H9 (cell line): ENCODE measurements at regions not wholly inside any gene's neighbourhood (a gene's known extent, or its start where the extent isn't known, plus 50 kb on each side); places are given as distances from the start of the nearest gene placed in this dataset.

Experiments
- DNase-seq: peaks from one replicate; pipeline ENCODE4 v3.0.0-alpha.2; 2017
- H2AFZ ChIP-seq: one replicate; pipeline ENCODE4 v1.6.1; 2013; ENCODE audit warnings: mild to moderate bottlenecking, low read length, control low read depth, moderate library complexity
- H2AK5ac ChIP-seq: 2 replicates; pipeline ENCODE4 v1.6.1; 2013; ENCODE audit warnings: low read length, control low read depth, mixed read lengths; ENCODE audit not compliant: insufficient read length
- H2BK120ac ChIP-seq: one replicate; pipeline ENCODE4 v1.6.1; 2013; ENCODE audit warnings: low read depth, mild to moderate bottlenecking, low read length, control low read depth, inconsistent platforms; ENCODE audit not compliant: poor library complexity, severe bottlenecking
- H2BK12ac ChIP-seq: 2 replicates; pipeline ENCODE4 v1.6.1; 2013; ENCODE audit warnings: low read length, control low read depth, mixed read lengths, low read depth; ENCODE audit not compliant: insufficient read length
- H2BK15ac ChIP-seq: 2 replicates; pipeline ENCODE4 v1.6.1; 2013; ENCODE audit warnings: low read depth, low read length, control low read depth
- H2BK20ac ChIP-seq: one replicate; pipeline ENCODE4 v1.6.1; 2013; ENCODE audit warnings: low read depth, mild to moderate bottlenecking, low read length, control low read depth, inconsistent platforms; ENCODE audit not compliant: poor library complexity, severe bottlenecking
- H2BK5ac ChIP-seq: 2 replicates; pipeline ENCODE4 v1.6.1; 2013; ENCODE audit warnings: low read length, control low read depth, mixed read lengths; ENCODE audit not compliant: insufficient read length
- H3K14ac ChIP-seq: 2 replicates; pipeline ENCODE4 v1.6.1; 2013; ENCODE audit warnings: low read length, control low read depth; ENCODE audit not compliant: insufficient read depth
- H3K18ac ChIP-seq: 2 replicates; pipeline ENCODE4 v1.6.1; 2013; ENCODE audit warnings: low read depth, mild to moderate bottlenecking, mixed read lengths, low read length, control low read depth; ENCODE audit not compliant: insufficient read length
- H3K23ac ChIP-seq: 2 replicates; pipeline ENCODE4 v1.6.1; 2013; ENCODE audit warnings: low read length, control low read depth, mixed read lengths, low read depth; ENCODE audit not compliant: insufficient read length
- H3K23me2 ChIP-seq: 2 replicates; pipeline ENCODE4 v1.6.1; 2013; ENCODE audit warnings: low read depth, mild to moderate bottlenecking, mixed read lengths, low read length, control low read depth; ENCODE audit not compliant: insufficient read length, poor library complexity, severe bottlenecking
- H3K27ac ChIP-seq: 2 replicates; pipeline ENCODE4 v1.5.1; 2013; ENCODE audit warnings: low read length, control low read depth, mixed read lengths, low read depth; ENCODE audit not compliant: insufficient read length
- H3K27me3 ChIP-seq: 2 replicates; pipeline ENCODE4 v1.6.1; 2013; ENCODE audit warnings: low read length, control low read depth, inconsistent platforms; ENCODE audit not compliant: insufficient read depth
- H3K4ac ChIP-seq: 2 replicates; pipeline ENCODE4 v1.6.1; 2013; ENCODE audit warnings: low read depth, mild to moderate bottlenecking, control low read depth, inconsistent platforms, low read length, moderate library complexity
- H3K4me1 ChIP-seq: 2 replicates; pipeline ENCODE4 v1.6.1; 2013; ENCODE audit warnings: low read length, control low read depth, inconsistent platforms; ENCODE audit not compliant: insufficient read depth
- H3K4me2 ChIP-seq: 2 replicates; pipeline ENCODE4 v1.6.1; 2013; ENCODE audit warnings: low read length, control low read depth, mixed read lengths; ENCODE audit not compliant: insufficient read length, insufficient read depth
- H3K56ac ChIP-seq: 2 replicates; pipeline ENCODE4 v1.6.1; 2013; ENCODE audit warnings: low read depth, mild to moderate bottlenecking, mixed read lengths, low read length, control low read depth; ENCODE audit not compliant: insufficient read length
- H3K79me1 ChIP-seq: 2 replicates; pipeline ENCODE4 v1.6.1; 2013; ENCODE audit warnings: low read depth, mild to moderate bottlenecking, moderate library complexity, low read length, control low read depth, inconsistent platforms; ENCODE audit not compliant: insufficient read depth, poor library complexity, severe bottlenecking
- H3K79me2 ChIP-seq: 2 replicates; pipeline ENCODE4 v1.6.1; 2013; ENCODE audit warnings: low read length, control low read depth, inconsistent platforms; ENCODE audit not compliant: insufficient read depth
- H3K9ac ChIP-seq: 2 replicates; pipeline ENCODE4 v1.6.1; 2013; ENCODE audit warnings: low read length, control low read depth, mixed read lengths; ENCODE audit not compliant: insufficient read length; ENCODE audit errors: extremely low read depth
- H3K9me3 ChIP-seq: one replicate; pipeline ENCODE4 v1.6.1; 2013; ENCODE audit warnings: low read depth, low read length, inconsistent platforms; ENCODE audit not compliant: control insufficient read depth
- H3T11ph ChIP-seq: one replicate; pipeline ENCODE4 v1.6.1; 2013; ENCODE audit warnings: mild to moderate bottlenecking, low read length, control low read depth, inconsistent platforms
- H4K20me1 ChIP-seq: one replicate; pipeline ENCODE4 v1.6.1; 2013; ENCODE audit not compliant: control insufficient read depth, insufficient read length, insufficient read depth
- H4K5ac ChIP-seq: 2 replicates; pipeline ENCODE4 v1.6.1; 2013; ENCODE audit warnings: low read depth, mild to moderate bottlenecking, mixed read lengths, low read length, control low read depth; ENCODE audit not compliant: insufficient read length
- H4K8ac ChIP-seq: replicated peaks from 2 replicates; pipeline ENCODE4 v1.6.1; 2013; ENCODE audit warnings: low read length, control low read depth, mixed read lengths, low read depth; ENCODE audit not compliant: insufficient read length
- H4K91ac ChIP-seq: 2 replicates; pipeline ENCODE4 v1.6.1; 2013; ENCODE audit warnings: low read depth, mild to moderate bottlenecking, moderate library complexity, mixed read lengths, low read length, control low read depth; ENCODE audit not compliant: insufficient read length
- H3K27ac Mint-ChIP-seq, 3 experiments: 2 replicates in 2 of 3; 3 replicates in 1 of 3; pipeline ENCODE4 v1.8.0; 2020 to 2021; ENCODE audit warnings: mixed read lengths in 3 of 3, mild to moderate bottlenecking in 1 of 3, moderate library complexity in 1 of 3
- H3K27me3 Mint-ChIP-seq: 2 replicates; pipeline ENCODE4 v1.8.0; 2021; ENCODE audit warnings: low read depth, mild to moderate bottlenecking, moderate library complexity, mixed read lengths
- H3K36me3 Mint-ChIP-seq, 3 experiments: 2 replicates in 2 of 3; 3 replicates in 1 of 3; pipeline ENCODE4 v1.8.0; 2020 to 2021; ENCODE audit warnings: low read depth in 3 of 3, mixed read lengths in 3 of 3; ENCODE audit not compliant: insufficient read depth in 1 of 3
- H3K4me1 Mint-ChIP-seq, 2 experiments: 2 replicates each; pipeline ENCODE4 v1.8.0; 2020; ENCODE audit warnings: mixed read lengths in 2 of 2
- H3K4me3 Mint-ChIP-seq, 2 experiments: 2 replicates in 1 of 2; 3 replicates in 1 of 2; pipeline ENCODE4 v1.8.0; 2020 to 2021; ENCODE audit warnings: mild to moderate bottlenecking in 2 of 2, mixed read lengths in 2 of 2, moderate library complexity in 1 of 2
- H3K9me3 Mint-ChIP-seq, 2 experiments: 2 replicates in 1 of 2; 3 replicates in 1 of 2; pipeline ENCODE4 v1.8.0; 2020; ENCODE audit warnings: mild to moderate bottlenecking in 2 of 2, mixed read lengths in 2 of 2, moderate library complexity in 1 of 2
- WGBS: extraction: QIAGEN DNeasy Blood & Tissue Kit; methylation state at CpG from one replicate; pipeline ENCODE4 v1.1.7; 2013; ENCODE audit warnings: missing lambda C conversion rate, low lambda C conversion rate, mixed read lengths; ENCODE audit not compliant: insufficient read length; ENCODE audit errors: extremely low coverage; 5-methylcytosine and 5-hydroxymethylcytosine counted together
- TF ChIP-seq, protein P1 (sequence below): fragments of 200-600 bp; sonication (generic); conservative IDR thresholded peaks from 3 replicates; pipeline ENCODE4 v1.8.0; 2021; ENCODE audit warnings: antibody characterized with exemption, mild to moderate bottlenecking

DNA sequence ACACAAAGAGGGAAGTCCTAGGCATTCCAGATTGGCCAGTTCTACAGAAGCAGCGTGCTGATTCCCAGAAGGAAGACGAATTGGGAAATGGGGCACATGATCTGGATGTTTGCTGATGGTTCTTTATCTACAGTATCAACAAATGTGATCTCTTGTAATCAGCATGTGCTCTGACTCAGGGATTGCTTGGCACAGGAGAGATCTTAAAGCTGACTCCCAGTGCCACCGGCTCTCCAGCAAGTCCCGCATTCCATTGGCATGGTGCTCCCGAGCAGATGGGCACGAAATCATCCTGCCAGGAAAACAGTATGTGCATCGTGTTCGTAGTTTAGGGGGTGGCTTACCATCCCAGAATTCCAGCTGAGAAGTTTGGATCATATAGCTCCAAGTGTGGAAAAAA lies 259.9 kb upstream of the NR2F2 start:
- Mint-ChIP-seq H3K27ac (no peak overlapping the region), H3K27me3 (peaks cover 72% of the 10 kb centered on the region), H3K4me1 (peaks cover 0 to 4% of the 10 kb centered on the region in 2 experiments; a peak in 2 of 4 replicates), H3K4me3 (no peak overlapping the region), H3K36me3 (no peaks in the 10 kb centered on the region), H3K9me3 (no peaks in the 10 kb centered on the region)
- no peak overlapping the region for H4K5ac ChIP-seq
- H3K27ac ChIP-seq, result no peak overlapping the region
- TF ChIP-seq, protein P1, sequence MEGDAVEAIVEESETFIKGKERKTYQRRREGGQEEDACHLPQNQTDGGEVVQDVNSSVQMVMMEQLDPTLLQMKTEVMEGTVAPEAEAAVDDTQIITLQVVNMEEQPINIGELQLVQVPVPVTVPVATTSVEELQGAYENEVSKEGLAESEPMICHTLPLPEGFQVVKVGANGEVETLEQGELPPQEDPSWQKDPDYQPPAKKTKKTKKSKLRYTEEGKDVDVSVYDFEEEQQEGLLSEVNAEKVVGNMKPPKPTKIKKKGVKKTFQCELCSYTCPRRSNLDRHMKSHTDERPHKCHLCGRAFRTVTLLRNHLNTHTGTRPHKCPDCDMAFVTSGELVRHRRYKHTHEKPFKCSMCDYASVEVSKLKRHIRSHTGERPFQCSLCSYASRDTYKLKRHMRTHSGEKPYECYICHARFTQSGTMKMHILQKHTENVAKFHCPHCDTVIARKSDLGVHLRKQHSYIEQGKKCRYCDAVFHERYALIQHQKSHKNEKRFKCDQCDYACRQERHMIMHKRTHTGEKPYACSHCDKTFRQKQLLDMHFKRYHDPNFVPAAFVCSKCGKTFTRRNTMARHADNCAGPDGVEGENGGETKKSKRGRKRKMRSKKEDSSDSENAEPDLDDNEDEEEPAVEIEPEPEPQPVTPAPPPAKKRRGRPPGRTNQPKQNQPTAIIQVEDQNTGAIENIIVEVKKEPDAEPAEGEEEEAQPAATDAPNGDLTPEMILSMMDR, result no peak
- no peak overlapping the region for H3K23ac ChIP-seq
- H3K14ac ChIP-seq, result no peak overlapping the region
- H4K8ac ChIP-seq, result no peak overlapping the region
- no peak overlapping the region for H3K18ac ChIP-seq
- H3K56ac ChIP-seq, result no peak overlapping the region
- no peak overlapping the region for H2BK20ac ChIP-seq
- 0 out of 2 replicates have a peak, but pooled peaks cover 4% of the 10 kb centered on the region for H3K27me3 ChIP-seq
- H3K9me3 ChIP-seq, result no peaks in the 10 kb centered on the region
- no peak for DNase-seq
- no peak overlapping the region for H2AFZ ChIP-seq
- no peaks in the 10 kb centered on the region for H3K79me1 ChIP-seq
- no peaks in the 10 kb centered on the region for H3K4me1 ChIP-seq
- H2BK120ac ChIP-seq, result no peak overlapping the region
- no peak overlapping the region for H3K4me2 ChIP-seq
- no peak overlapping the region for H4K91ac ChIP-seq
- no peak overlapping the region for H2BK5ac ChIP-seq
- no peaks in the 10 kb centered on the region for H4K20me1 ChIP-seq
- H2AK5ac ChIP-seq, result no peak overlapping the region
- no peak overlapping the region for H3K9ac ChIP-seq
- no peaks in the 10 kb centered on the region for H3K79me2 ChIP-seq
- WGBS, result no CpG with 5 or more reads among the region's 8 CpGs
- H2BK12ac ChIP-seq, result no peak overlapping the region
- no peaks in the 10 kb centered on the region for H3K23me2 ChIP-seq
- H2BK15ac ChIP-seq, result no peak overlapping the region
- H3T11ph ChIP-seq, result no peak overlapping the region
- H3K4ac ChIP-seq, result no peak overlapping the region
